OCI-LY1 (cell line): ENCODE measurements at regions not wholly inside any gene's neighbourhood (a gene's known extent, or its start where the extent isn't known, plus 50 kb on each side); places are given as distances from the start of the nearest gene placed in this dataset.

ENCODE experiments used
- H2AFZ ChIP-seq: fragments of 200-600 bp; sonication (generic), shearing (Covaris generic); 2 replicates; pipeline ENCODE4 v1.6.0; 2014; ENCODE audit warnings: antibody characterized with exemption, mild to moderate bottlenecking, low read length
- H3F3A ChIP-seq: fragments of 200-600 bp; sonication (generic), shearing (Covaris generic); 2 replicates; pipeline ENCODE4 v1.6.0; 2014; ENCODE audit warnings: mild to moderate bottlenecking, antibody characterized with exemption, low read length, moderate library complexity; ENCODE audit not compliant: insufficient read depth
- H3K27ac ChIP-seq: fragments of 200-600 bp; sonication (generic); 2 replicates; pipeline ENCODE4 v1.5.1; 2014; ENCODE audit warnings: low read length, mixed run types, mild to moderate bottlenecking, low read depth; ENCODE audit not compliant: poor library complexity, severe bottlenecking
- H3K27me3 ChIP-seq: fragments of 200-600 bp; sonication (generic); 2 replicates; pipeline ENCODE4 v1.6.0; 2014; ENCODE audit warnings: antibody characterized with exemption, mild to moderate bottlenecking, low read length, moderate library complexity; ENCODE audit not compliant: insufficient read depth
- H3K36me3 ChIP-seq: fragments of 200-600 bp; sonication (generic); 2 replicates; pipeline ENCODE4 v1.6.1; 2014; ENCODE audit warnings: mild to moderate bottlenecking, antibody characterized with exemption, low read length, moderate library complexity, mixed read lengths; ENCODE audit not compliant: insufficient read depth
- H3K4me1 ChIP-seq: fragments of 200-600 bp; sonication (generic); 2 replicates; pipeline ENCODE4 v1.5.1; 2014; ENCODE audit warnings: mild to moderate bottlenecking, low read length, moderate library complexity; ENCODE audit not compliant: insufficient read depth, severe bottlenecking
- H3K4me2 ChIP-seq: fragments of 200-600 bp; sonication (generic), shearing (Covaris generic); 2 replicates; pipeline ENCODE4 v1.6.1; 2014; ENCODE audit warnings: low read length
- H3K4me3 ChIP-seq: fragments of 200-600 bp; sonication (generic); 2 replicates; pipeline ENCODE4 v1.5.1; 2014; ENCODE audit warnings: low read length, low read depth, mild to moderate bottlenecking, mixed read lengths; ENCODE audit not compliant: poor library complexity, severe bottlenecking
- H3K79me2 ChIP-seq: fragments of 200-600 bp; shearing (Covaris generic); 2 replicates; pipeline ENCODE4 v1.6.1; 2016; ENCODE audit warnings: mixed run types, low read length, mixed read lengths; ENCODE audit not compliant: insufficient read depth
- H3K9ac ChIP-seq: fragments of 200-600 bp; sonication (generic), shearing (Covaris generic); 2 replicates; pipeline ENCODE4 v1.6.1; 2014; ENCODE audit warnings: mild to moderate bottlenecking, low read length, mixed read lengths
- H3K9me2 ChIP-seq: fragments of 200-600 bp; sonication (generic), shearing (Covaris generic); 2 replicates; pipeline ENCODE4 v1.6.1; 2014; ENCODE audit warnings: low read depth, mild to moderate bottlenecking, low read length, mixed read lengths
- H3K9me3 ChIP-seq: fragments of 200-600 bp; shearing (Covaris generic); 2 replicates; pipeline ENCODE4 v1.6.1; 2014; ENCODE audit warnings: low read length, mixed read lengths
- H4K20me1 ChIP-seq: fragments of 200-600 bp; sonication (generic), shearing (Covaris generic); 2 replicates; pipeline ENCODE4 v1.6.0; 2016; ENCODE audit warnings: mild to moderate bottlenecking, low read length; ENCODE audit not compliant: insufficient read depth
- EZH2 ChIP-seq: fragments of 200-600 bp; sonication (generic), shearing (Covaris generic); IDR thresholded peaks from 2 replicates; pipeline ENCODE4 v1.8.0; 2017; ENCODE audit warnings: borderline replicate concordance, mixed run types, mild to moderate bottlenecking, antibody characterized with exemption, low read length, moderate library complexity, mixed read lengths
- TF ChIP-seq, protein P1 (sequence below): fragments of 200-600 bp; sonication (generic), shearing (Covaris generic); IDR thresholded peaks from 2 replicates; pipeline ENCODE4 v1.5.1; 2017; ENCODE audit warnings: mild to moderate bottlenecking, antibody characterized with exemption, low read length, moderate library complexity, mixed read lengths

DNA sequence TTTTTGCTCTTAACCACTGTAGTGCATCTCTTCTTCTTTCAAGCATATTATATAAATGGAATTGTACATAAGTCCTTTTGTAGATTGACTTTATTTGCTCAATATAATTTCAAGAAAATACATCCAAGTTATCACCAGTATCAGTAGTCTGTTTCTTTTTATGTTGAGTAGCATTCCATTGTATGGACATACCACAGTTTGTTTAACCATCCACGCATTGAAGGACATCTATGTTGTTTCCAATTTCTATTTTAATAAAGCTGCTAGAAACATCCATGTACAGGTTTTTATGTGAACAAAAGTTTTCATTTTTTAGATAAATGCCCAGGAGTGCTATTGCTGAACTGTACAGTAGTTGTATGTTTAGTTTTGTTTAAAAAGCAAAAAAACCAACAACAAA, 387.5 kb upstream of the SOX11 start:
- Histone ChIP-seq H3K9me2 (no peaks in the 10 kb centered on the region), H3K4me2 (no peak overlapping the region), H2AFZ (no peak overlapping the region), H3K4me3 (no peak overlapping the region), H3K79me2 (no peaks in the 10 kb centered on the region), H3K27ac (no peak overlapping the region), H3F3A (no peaks in the 10 kb centered on the region), H4K20me1 (no peaks in the 10 kb centered on the region), H3K9ac (no peak overlapping the region), H3K9me3 (no peaks in the 10 kb centered on the region), H3K4me1 (no peaks in the 10 kb centered on the region), H3K36me3 (no peaks in the 10 kb centered on the region), H3K27me3 (no peaks in the 10 kb centered on the region)
- no peak for TF ChIP-seq EZH2
- TF ChIP-seq, protein P1, sequence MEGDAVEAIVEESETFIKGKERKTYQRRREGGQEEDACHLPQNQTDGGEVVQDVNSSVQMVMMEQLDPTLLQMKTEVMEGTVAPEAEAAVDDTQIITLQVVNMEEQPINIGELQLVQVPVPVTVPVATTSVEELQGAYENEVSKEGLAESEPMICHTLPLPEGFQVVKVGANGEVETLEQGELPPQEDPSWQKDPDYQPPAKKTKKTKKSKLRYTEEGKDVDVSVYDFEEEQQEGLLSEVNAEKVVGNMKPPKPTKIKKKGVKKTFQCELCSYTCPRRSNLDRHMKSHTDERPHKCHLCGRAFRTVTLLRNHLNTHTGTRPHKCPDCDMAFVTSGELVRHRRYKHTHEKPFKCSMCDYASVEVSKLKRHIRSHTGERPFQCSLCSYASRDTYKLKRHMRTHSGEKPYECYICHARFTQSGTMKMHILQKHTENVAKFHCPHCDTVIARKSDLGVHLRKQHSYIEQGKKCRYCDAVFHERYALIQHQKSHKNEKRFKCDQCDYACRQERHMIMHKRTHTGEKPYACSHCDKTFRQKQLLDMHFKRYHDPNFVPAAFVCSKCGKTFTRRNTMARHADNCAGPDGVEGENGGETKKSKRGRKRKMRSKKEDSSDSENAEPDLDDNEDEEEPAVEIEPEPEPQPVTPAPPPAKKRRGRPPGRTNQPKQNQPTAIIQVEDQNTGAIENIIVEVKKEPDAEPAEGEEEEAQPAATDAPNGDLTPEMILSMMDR: no peak

DNA sequence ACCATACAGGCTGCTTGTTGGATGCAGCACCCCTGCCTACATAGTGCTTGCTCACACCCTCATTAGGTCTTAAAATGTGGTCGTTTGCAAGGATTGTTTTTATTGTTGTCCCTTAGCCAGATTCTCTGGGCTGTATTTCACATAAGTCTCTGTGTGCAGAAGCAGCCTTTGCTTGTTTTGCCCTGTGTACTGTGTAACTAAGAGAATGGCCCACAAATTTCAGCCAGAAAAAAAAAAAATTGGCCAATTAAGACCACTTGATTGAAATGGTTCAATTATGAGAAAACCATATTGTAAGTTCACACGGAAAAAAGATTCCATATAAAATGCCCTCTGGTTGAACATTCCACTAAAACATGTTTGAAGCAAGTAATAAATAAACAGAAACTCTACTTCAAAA, 377.1 kb upstream of the SOX11 start:
- Histone ChIP-seq H3K4me1 (no peaks in the 10 kb centered on the region), H3K79me2 (no peaks in the 10 kb centered on the region), H3K9ac (no peak overlapping the region), H3F3A (no peaks in the 10 kb centered on the region), H3K9me2 (no peaks in the 10 kb centered on the region), H3K9me3 (no peaks in the 10 kb centered on the region), H3K4me2 (no peak overlapping the region), H3K4me3 (no peak overlapping the region), H3K27ac (no peak overlapping the region), H4K20me1 (no peaks in the 10 kb centered on the region), H2AFZ (no peak overlapping the region), H3K36me3 (no peaks in the 10 kb centered on the region), H3K27me3 (no peaks in the 10 kb centered on the region)
- TF ChIP-seq, protein P1: no peak
- TF ChIP-seq EZH2: no peak

DNA sequence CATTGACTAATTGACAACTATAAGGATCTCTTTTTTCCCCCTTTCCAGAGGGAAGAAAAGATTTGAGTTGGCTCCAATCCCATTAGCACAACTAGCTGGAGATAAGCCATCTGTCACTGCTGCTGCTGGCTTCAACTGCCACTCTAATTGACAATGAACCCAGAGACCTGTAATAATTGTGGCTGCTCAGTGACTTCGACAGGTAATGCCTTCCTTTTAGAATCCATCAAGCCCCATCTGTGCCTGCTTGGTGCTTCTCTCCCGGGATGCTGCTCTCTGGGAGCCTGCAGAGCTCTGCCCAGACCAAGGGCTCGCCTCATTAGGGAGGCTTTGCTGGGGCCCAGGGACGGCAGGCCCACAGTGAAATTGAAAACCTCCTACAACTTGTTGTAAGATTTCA, 376.7 kb upstream of the SOX11 start:
- TF ChIP-seq EZH2: no peak
- TF ChIP-seq, protein P1: no peak
- Histone ChIP-seq H3K79me2 (no peaks in the 10 kb centered on the region), H2AFZ (no peak overlapping the region), H4K20me1 (no peaks in the 10 kb centered on the region), H3K9ac (no peak overlapping the region), H3K4me3 (no peak overlapping the region), H3K27ac (no peak overlapping the region), H3K9me3 (no peaks in the 10 kb centered on the region), H3K4me2 (no peak overlapping the region), H3K9me2 (no peaks in the 10 kb centered on the region), H3F3A (no peaks in the 10 kb centered on the region), H3K36me3 (no peaks in the 10 kb centered on the region), H3K4me1 (no peaks in the 10 kb centered on the region), H3K27me3 (no peaks in the 10 kb centered on the region)
